Bronchial epithelial cell (primary cell): ENCODE measurements at regions not wholly inside any gene's neighbourhood (a gene's known extent, or its start where the extent isn't known, plus 50 kb on each side); places are given as distances from the start of the nearest gene placed in this dataset.

Experiments
- DNase-seq: peaks from one replicate; pipeline ENCODE4 v3.0.0-alpha.2; 2010; ENCODE audit warnings: low read depth
- FAIRE-seq: peaks from 2 replicates; lab custom pipeline; 2011; peaks lifted over from hg19 to GRCh38; lab: Jason Lieb, UNC
- H3K27me3 ChIP-seq: 2 replicates; pipeline ENCODE4 v1.5.1; 2011; ENCODE audit warnings: low read length; ENCODE audit not compliant: control insufficient read depth, insufficient read depth
- H3K36me3 ChIP-seq: 2 replicates; pipeline ENCODE4 v1.5.1; 2011; ENCODE audit warnings: low read length; ENCODE audit not compliant: control insufficient read depth, insufficient read depth
- H3K4me3 ChIP-seq: 2 replicates; pipeline ENCODE4 v1.5.1; 2011; ENCODE audit warnings: mild to moderate bottlenecking, low read depth, low read length, control low read depth
- TF ChIP-seq, protein P1 (sequence below): IDR thresholded peaks from 2 replicates; pipeline ENCODE4 v1.5.1; 2011; ENCODE audit warnings: mild to moderate bottlenecking, moderate library complexity, low read length, control low read depth, inconsistent platforms; ENCODE audit not compliant: insufficient read depth, severe bottlenecking

DNA sequence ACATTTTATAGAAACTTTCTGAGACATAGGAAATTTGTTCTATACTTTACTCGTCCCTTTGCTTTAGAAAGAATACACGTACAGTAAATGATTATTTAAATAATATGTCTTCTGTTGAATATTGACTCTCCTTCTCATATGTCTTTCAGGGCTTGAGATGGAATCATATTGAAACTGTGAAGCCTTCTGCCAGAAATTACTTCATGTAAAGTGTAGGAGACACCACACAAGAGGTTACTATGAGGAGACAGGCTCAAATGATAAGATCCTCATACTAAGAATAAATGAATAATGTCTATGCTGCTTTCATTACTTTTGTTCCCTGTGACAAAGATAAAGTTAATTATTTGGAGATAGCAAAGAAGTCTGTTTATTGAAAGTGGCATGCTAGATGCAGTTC, 1240.3 kb upstream of the MAP3K7 start:
- Histone ChIP-seq H3K4me3 (no peak overlapping the region), H3K27me3 (no peaks in the 10 kb centered on the region), H3K36me3 (no peaks in the 10 kb centered on the region)
- TF ChIP-seq, protein P1, sequence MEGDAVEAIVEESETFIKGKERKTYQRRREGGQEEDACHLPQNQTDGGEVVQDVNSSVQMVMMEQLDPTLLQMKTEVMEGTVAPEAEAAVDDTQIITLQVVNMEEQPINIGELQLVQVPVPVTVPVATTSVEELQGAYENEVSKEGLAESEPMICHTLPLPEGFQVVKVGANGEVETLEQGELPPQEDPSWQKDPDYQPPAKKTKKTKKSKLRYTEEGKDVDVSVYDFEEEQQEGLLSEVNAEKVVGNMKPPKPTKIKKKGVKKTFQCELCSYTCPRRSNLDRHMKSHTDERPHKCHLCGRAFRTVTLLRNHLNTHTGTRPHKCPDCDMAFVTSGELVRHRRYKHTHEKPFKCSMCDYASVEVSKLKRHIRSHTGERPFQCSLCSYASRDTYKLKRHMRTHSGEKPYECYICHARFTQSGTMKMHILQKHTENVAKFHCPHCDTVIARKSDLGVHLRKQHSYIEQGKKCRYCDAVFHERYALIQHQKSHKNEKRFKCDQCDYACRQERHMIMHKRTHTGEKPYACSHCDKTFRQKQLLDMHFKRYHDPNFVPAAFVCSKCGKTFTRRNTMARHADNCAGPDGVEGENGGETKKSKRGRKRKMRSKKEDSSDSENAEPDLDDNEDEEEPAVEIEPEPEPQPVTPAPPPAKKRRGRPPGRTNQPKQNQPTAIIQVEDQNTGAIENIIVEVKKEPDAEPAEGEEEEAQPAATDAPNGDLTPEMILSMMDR: no peak
- FAIRE-seq (no peak), DNase-seq (no peak)

DNA sequence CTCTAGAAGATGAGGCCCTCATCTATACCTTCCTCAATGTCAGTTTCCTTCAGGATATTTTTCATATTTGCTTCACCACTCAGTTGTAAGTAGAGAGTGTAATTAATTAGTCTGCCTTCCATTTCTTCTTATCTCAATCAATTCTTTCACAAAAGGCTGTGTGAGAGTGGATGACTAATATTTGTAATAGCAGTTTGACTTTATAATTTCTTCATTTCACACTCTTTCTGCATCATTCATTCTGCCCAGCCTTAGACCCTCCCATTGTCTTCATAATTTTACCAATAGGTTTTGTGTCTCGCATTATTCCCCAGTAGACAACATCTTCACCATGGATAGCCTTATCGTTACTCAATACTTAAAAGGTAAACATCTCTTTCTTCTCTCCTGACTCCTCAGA, 1239.3 kb upstream of the MAP3K7 start:
- TF ChIP-seq, protein P1: no peak
- DNase-seq: no peak
- FAIRE-seq: no peak
- Histone ChIP-seq H3K27me3 (no peaks in the 10 kb centered on the region), H3K4me3 (no peak overlapping the region), H3K36me3 (no peaks in the 10 kb centered on the region)

DNA sequence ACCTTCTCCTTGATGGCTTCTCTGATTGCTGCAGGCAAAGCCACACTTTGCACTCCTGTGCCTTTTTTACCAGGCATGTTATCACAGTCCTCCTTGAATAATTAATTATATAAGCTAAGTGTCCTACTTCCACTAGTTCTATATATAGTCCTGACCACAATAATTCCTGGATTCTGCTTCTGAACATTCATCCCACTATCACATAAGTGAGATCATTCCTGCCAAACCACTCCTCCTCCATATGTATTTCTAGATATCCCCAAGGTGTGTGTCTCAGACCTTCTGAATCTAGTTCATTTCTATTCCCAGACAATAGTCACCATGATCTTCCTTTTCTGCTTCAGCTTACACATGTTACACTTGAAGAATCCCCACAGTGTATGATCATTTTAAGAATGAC, 1237.5 kb upstream of the MAP3K7 start:
- TF ChIP-seq, protein P1: no peak
- no peaks in the 10 kb centered on the region for H3K27me3 ChIP-seq
- no peaks in the 10 kb centered on the region for H3K36me3 ChIP-seq
- DNase-seq: peak; percentile 3
- H3K4me3 ChIP-seq: no peak overlapping the region
- FAIRE-seq: no peak

DNA sequence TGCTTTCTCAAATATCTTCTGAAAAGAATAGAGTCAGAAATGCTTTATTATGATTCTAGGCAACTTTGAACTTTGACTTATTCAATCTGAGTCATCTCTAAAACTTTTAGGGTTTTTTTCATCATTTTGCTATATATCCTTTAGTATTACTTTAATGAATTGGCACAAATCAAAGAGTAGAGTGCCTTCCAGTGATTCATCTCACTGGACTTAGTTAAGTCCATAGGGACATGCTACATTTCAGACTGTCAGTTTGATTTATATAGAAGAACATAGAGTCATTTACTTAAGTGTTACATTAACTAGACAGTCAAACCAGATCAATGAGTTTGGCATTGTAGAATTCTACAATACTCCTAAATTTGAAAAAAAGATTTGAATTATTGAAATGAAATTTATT, 1235.7 kb upstream of the MAP3K7 start:
- Histone ChIP-seq H3K27me3 (no peaks in the 10 kb centered on the region), H3K4me3 (no peak overlapping the region), H3K36me3 (no peaks in the 10 kb centered on the region)
- TF ChIP-seq, protein P1: no peak
- FAIRE-seq (no peak), DNase-seq (no peak)

DNA sequence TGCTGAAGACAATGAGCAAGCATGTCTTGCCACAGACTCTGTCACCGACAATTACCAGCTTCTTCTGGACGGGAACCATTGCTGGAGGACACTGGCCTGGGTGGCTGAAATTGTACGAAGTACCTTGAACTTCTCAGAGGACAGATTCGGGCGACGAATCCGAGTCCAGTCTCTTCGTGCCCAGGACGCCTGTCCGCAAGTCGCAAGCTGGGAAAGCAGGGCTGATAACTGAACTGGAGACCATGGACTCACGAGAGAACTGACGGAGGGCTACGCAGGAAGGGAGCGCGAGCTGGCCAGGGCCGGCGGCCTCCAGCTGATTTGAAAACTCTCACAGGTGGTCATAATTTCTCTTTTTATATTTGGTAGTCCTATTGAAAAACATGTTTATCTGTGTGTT, 1229.5 kb upstream of the MAP3K7 start:
- FAIRE-seq: no peak
- TF ChIP-seq, protein P1: no peak
- no peak for DNase-seq

DNA sequence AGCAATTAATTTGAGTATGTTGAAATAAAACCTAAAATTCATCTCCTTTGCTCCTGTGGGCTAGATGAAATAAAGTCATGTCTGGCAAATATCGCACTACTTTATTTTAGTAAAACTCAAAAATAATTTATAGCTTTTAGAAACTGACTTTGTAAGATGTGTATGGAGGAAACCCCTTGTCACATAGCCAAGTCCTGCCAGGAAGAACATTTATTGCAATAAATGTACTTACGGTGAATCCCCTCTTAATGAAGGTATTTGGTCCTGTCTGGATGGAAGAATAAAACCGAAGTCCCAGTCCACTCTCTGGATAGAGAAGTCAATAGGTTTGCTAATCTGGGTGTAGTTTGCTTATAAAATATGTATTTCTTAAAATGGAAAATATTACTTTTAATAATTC, 1226.8 kb upstream of the MAP3K7 start:
- H3K36me3 ChIP-seq: no peaks in the 10 kb centered on the region
- FAIRE-seq (no peak), DNase-seq (no peak)
- TF ChIP-seq, protein P1: no peak
- H3K27me3 ChIP-seq: no peaks in the 10 kb centered on the region
- H3K4me3 ChIP-seq: no peak overlapping the region

More for the DNA sequence above, 1229.5 kb upstream of the MAP3K7 start:
- no peaks in the 10 kb centered on the region for H3K36me3 ChIP-seq
- H3K27me3 ChIP-seq: no peaks in the 10 kb centered on the region
- H3K4me3 ChIP-seq: no peak overlapping the region
